HCT116 (cell line): ENCODE measurements at regions not wholly inside any gene's neighbourhood (a gene's known extent, or its start where the extent isn't known, plus 50 kb on each side); places are given as distances from the start of the nearest gene placed in this dataset.

ENCODE experiments used
- ATAC-seq: fragments of 200-7000 bp; cut with Tn5 transposase; 2 replicates; pipeline ENCODE4 v1.9.1; 2020; ENCODE audit warnings: mild to moderate bottlenecking, moderate library complexity
- BruUV-seq: library from RNA; stranded (reverse); fragments of 400-500 nt; replicated peaks from 2 replicates; lab custom pipeline; 2021; lab: Mats Ljungman, UMichigan
- CTCF ChIA-PET: fragments of 300-600 bp; sonication (Branson Sonifier 250); formaldehyde crosslinking; loops from one replicate; lab custom pipeline; 2021; ENCODE audit warnings: antibody characterized with exemption; lab: Charles Lee
- POLR2A ChIA-PET: fragments of 300-600, 350-600 bp; sonication (Branson Sonifier 250); formaldehyde crosslinking; loops from one replicate; lab custom pipeline; 2021; ENCODE audit warnings: antibody characterized with exemption; lab: Charles Lee
- RAD21 ChIA-PET, 2 experiments: fragments of 300-600 bp; sonication (Branson Sonifier 250); formaldehyde crosslinking; loops; one replicate each; lab custom pipeline; 2023; ENCODE audit warnings: low total read pairs in 2 of 2; ENCODE audit not compliant: uncharacterized antibody in 2 of 2, unreplicated experiment in 2 of 2, low non-redundant PET in 1 of 2; lab: Charles Lee
- DNase-seq: peaks from one replicate; pipeline ENCODE4 v3.0.0-alpha.2; 2010; ENCODE audit warnings: low read depth, low spot score
- H2AFZ ChIP-seq: fragments of 200-600 bp; shearing (Covaris generic), sonication (generic); 2 replicates; pipeline ENCODE4 v1.6.1; 2017; ENCODE audit warnings: low read depth, mixed run types, mixed read lengths, antibody characterized with exemption, low read length; ENCODE audit not compliant: poor library complexity, severe bottlenecking
- H3K27ac ChIP-seq: 2 replicates; pipeline ENCODE4 v1.5.1; 2012; ENCODE audit warnings: low read depth, low read length
- H3K27me3 ChIP-seq: fragments of 200-600 bp; sonication (generic); 2 replicates; pipeline ENCODE4 v1.6.1; 2016; ENCODE audit warnings: mixed run types, low read length, mixed read lengths; ENCODE audit not compliant: insufficient read depth
- H3K36me3 ChIP-seq, 2 experiments: fragments of 200-500 bp in 1 of 2; fragments of 200-600 bp in 1 of 2; sonication (Bioruptor generic) in 1 of 2; sonication (generic) in 1 of 2; 2 replicates each; pipeline versions ENCODE4 v1.5.1 to v1.6.1; 2014 to 2016; ENCODE audit warnings: low read length in 2 of 2, inconsistent platforms in 1 of 2, mixed read lengths in 1 of 2, mixed run types in 1 of 2; ENCODE audit not compliant: insufficient read depth in 2 of 2, control insufficient read depth in 1 of 2
- H3K4me1 ChIP-seq, 2 experiments: fragments of 200-600 bp in 1 of 2; sonication (generic) in 1 of 2; 2 replicates each; pipeline versions ENCODE4 v1.5.1 to v1.6.1; 2012 to 2017; ENCODE audit warnings: low read length in 2 of 2, inconsistent platforms in 1 of 2, mild to moderate bottlenecking in 1 of 2, mixed read lengths in 1 of 2, mixed run types in 1 of 2, moderate library complexity in 1 of 2; ENCODE audit not compliant: insufficient read depth in 2 of 2, control insufficient read depth in 1 of 2
- H3K4me2 ChIP-seq: fragments of 200-600 bp; sonication (generic); 2 replicates; pipeline ENCODE4 v1.6.1; 2017; ENCODE audit warnings: mixed run types, low read length, mixed read lengths
- H3K4me3 ChIP-seq, 2 experiments: fragments of 200-600 bp in 1 of 2; sonication (generic) in 1 of 2; replicated peaks in 1 of 2; 2 replicates each; pipeline ENCODE4 v1.5.1; 2011 to 2016; ENCODE audit warnings: low read length in 2 of 2, control low read depth in 1 of 2, low read depth in 1 of 2, mild to moderate bottlenecking in 1 of 2, mixed read lengths in 1 of 2, mixed run types in 1 of 2
- H3K79me2 ChIP-seq: fragments of 200-600 bp; sonication (generic); 2 replicates; pipeline ENCODE4 v1.6.1; 2017; ENCODE audit warnings: mild to moderate bottlenecking, mixed run types, low read length, moderate library complexity, mixed read lengths; ENCODE audit not compliant: insufficient read depth
- H3K9ac ChIP-seq: fragments of 200-600 bp; sonication (generic); 2 replicates; pipeline ENCODE4 v1.6.1; 2016; ENCODE audit warnings: low read length, mixed read lengths
- H3K9me2 ChIP-seq: fragments of 200-600 bp; sonication (generic), shearing (Covaris generic); 2 replicates; pipeline ENCODE4 v1.6.1; 2017; ENCODE audit warnings: mixed run types, mild to moderate bottlenecking, moderate library complexity; ENCODE audit not compliant: insufficient read depth
- H3K9me3 ChIP-seq, 2 experiments: fragments of 200-500 bp in 1 of 2; fragments of 200-600 bp in 1 of 2; sonication (Bioruptor generic) in 1 of 2; sonication (generic) in 1 of 2; 2 replicates each; pipeline ENCODE4 v1.6.1; 2014 to 2017; ENCODE audit warnings: low read length in 2 of 2, mixed read lengths in 2 of 2, inconsistent platforms in 1 of 2, low read depth in 1 of 2, mild to moderate bottlenecking in 1 of 2, mixed run types in 1 of 2, moderate library complexity in 1 of 2; ENCODE audit not compliant: control insufficient read depth in 1 of 2, insufficient read depth in 1 of 2
- H4K20me1 ChIP-seq: fragments of 200-600 bp; sonication (generic), shearing (Covaris generic); 2 replicates; pipeline ENCODE4 v1.6.1; 2017; ENCODE audit warnings: mixed run types, mild to moderate bottlenecking, moderate library complexity; ENCODE audit not compliant: insufficient read depth
- ATF3 ChIP-seq: IDR thresholded peaks from 2 replicates; pipeline ENCODE4 v1.6.1; 2012
- CBX3 ChIP-seq: IDR thresholded peaks from 2 replicates; pipeline ENCODE4 v1.6.1; 2012; ENCODE audit warnings: low read depth
- CTCF ChIP-seq, 3 experiments: fragments of 200-600 bp in 1 of 3; sonication (generic) in 1 of 3; IDR thresholded peaks in 2 of 3; conservative IDR thresholded peaks in 1 of 3; 2 replicates each; pipeline ENCODE4 v1.5.1; 2012 to 2017; ENCODE audit warnings: low read depth in 2 of 3, low read length in 2 of 3, antibody characterized with exemption in 1 of 3, borderline replicate concordance in 1 of 3, control low read depth in 1 of 3, mild to moderate bottlenecking in 1 of 3, mixed read lengths in 1 of 3, mixed run types in 1 of 3, moderate library complexity in 1 of 3; ENCODE audit not compliant: insufficient read depth in 1 of 3
- EGR1 ChIP-seq: IDR thresholded peaks from 2 replicates; pipeline ENCODE4 v1.6.1; 2012; ENCODE audit warnings: low read depth
- EZH2 ChIP-seq: fragments of 200-600 bp; sonication (generic); IDR thresholded peaks from 2 replicates; pipeline ENCODE4 v1.6.1; 2017; ENCODE audit warnings: antibody characterized with exemption, mixed run types
- POLR2A ChIP-seq: IDR thresholded peaks from 2 replicates; pipeline ENCODE4 v1.7.0; 2011; ENCODE audit warnings: borderline replicate concordance; ENCODE audit not compliant: insufficient read depth, insufficient read length; ENCODE audit errors: extremely low read depth
- TCF7L2 ChIP-seq: IDR thresholded peaks from 2 replicates; pipeline ENCODE4 v1.7.0; 2011; ENCODE audit warnings: borderline replicate concordance, inconsistent platforms; ENCODE audit not compliant: insufficient read depth, insufficient read length; ENCODE audit errors: extremely low read depth
- YY1 ChIP-seq: IDR thresholded peaks from 2 replicates; pipeline ENCODE4 v1.6.1; 2011; ENCODE audit warnings: low read length, low read depth, moderate library complexity, mild to moderate bottlenecking; ENCODE audit not compliant: insufficient replicate concordance; ENCODE audit errors: extremely low read depth
- intact Hi-C: fragments of 100-400 bp; cut with micrococcal nuclease; formaldehyde crosslinking; loops from 2 replicates; pipeline ENCODE4 v1.10.0; 2022
- TF ChIP-seq, protein P1 (sequence below): IDR thresholded peaks from 2 replicates; pipeline ENCODE4 v1.6.1; 2012

GRCh38 chr6:153207617-153208016 lies 76.5 kb upstream of the RGS17 start:
- no TSS peak for BruUV-seq
- no peak overlapping the region for H3K27ac ChIP-seq
- ChIA-PET POLR2A (no interaction called here), CTCF (no interaction called here), RAD21 (no interaction called here)
- H3K4me1 ChIP-seq = no peaks in the 10 kb centered on the region
- H2AFZ ChIP-seq = no peak overlapping the region
- TF ChIP-seq EGR1 (no peak), POLR2A (no peak), CBX3 (no peak), ATF3 (no peak), TCF7L2 (no peak), EZH2 (no peak), CTCF (IDR thresholded peaks at IDR 0.05 in 2 of 3, conservative IDR thresholded peaks at IDR 0.05 in 1 of 3; ENCODE audit: borderline replicate concordance in 1 of 3, insufficient read depth in 1 of 3, low read depth in 2 of 3, low read length in 2 of 3) (no peak), YY1 (no peak)
- TF ChIP-seq, protein P1, sequence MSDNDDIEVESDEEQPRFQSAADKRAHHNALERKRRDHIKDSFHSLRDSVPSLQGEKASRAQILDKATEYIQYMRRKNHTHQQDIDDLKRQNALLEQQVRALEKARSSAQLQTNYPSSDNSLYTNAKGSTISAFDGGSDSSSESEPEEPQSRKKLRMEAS = no peak
- H3K4me3 ChIP-seq = no peak overlapping the region
- DNase-seq (no peak), ATAC-seq (no peak)
- H3K27me3 ChIP-seq = no peaks in the 10 kb centered on the region
- H3K9me2 ChIP-seq = no peaks in the 10 kb centered on the region
- no peaks in the 10 kb centered on the region for H4K20me1 ChIP-seq
- no peak overlapping the region for H3K9ac ChIP-seq
- intact Hi-C loops = no loop called here
- H3K79me2 ChIP-seq = no peaks in the 10 kb centered on the region
- no peaks in the 10 kb centered on the region for H3K36me3 ChIP-seq
- no peak overlapping the region for H3K4me2 ChIP-seq
- H3K9me3 ChIP-seq = no peaks in the 10 kb centered on the region
